SK-N-SH (cell line): ENCODE measurements at regions not wholly inside any gene's neighbourhood (a gene's known extent, or its start where the extent isn't known, plus 50 kb on each side); places are given as distances from the start of the nearest gene placed in this dataset.

Source experiments
- CTCF ChIA-PET: fragments of 300-600, 350-600 bp; formaldehyde crosslinking; extraction: SDS; loops from one replicate; lab custom pipeline; 2021; lab: Yijun Ruan, JAX
- POLR2A ChIA-PET: fragments of 350-600 bp; sonication (Branson Sonifier 250); formaldehyde crosslinking; extraction: SDS; loops from one replicate; lab custom pipeline; 2020; ENCODE audit warnings: antibody characterized with exemption, inconsistent platforms; lab: Yijun Ruan, JAX
- DNase-seq: peaks from one replicate; pipeline ENCODE4 v3.0.0; 2012
- H2AFZ ChIP-seq: fragments of 200-600 bp; sonication (generic); 2 replicates; pipeline ENCODE4 v1.8.1; 2016; ENCODE audit warnings: antibody characterized with exemption, mild to moderate bottlenecking, low read depth
- H3F3A ChIP-seq: fragments of 200-600 bp; sonication (generic); replicated peaks from 2 replicates; pipeline ENCODE3; 2016; ENCODE audit warnings: antibody characterized with exemption, mild to moderate bottlenecking; ENCODE audit not compliant: insufficient read depth
- H3K27ac ChIP-seq, 2 experiments: fragments of 200-500 bp in 1 of 2; fragments of 200-600 bp in 1 of 2; sonication (Bioruptor generic) in 1 of 2; sonication (generic), shearing (Covaris generic) in 1 of 2; 2 replicates each; pipeline versions ENCODE4 v1.5.1 to v1.6.1; 2014 to 2016; ENCODE audit warnings: low read depth in 2 of 2, inconsistent platforms in 1 of 2, low read length in 1 of 2, mild to moderate bottlenecking in 1 of 2, mixed read lengths in 1 of 2
- H3K27me3 ChIP-seq: fragments of 200-600 bp; sonication (generic), shearing (Covaris generic); 2 replicates; pipeline ENCODE4 v1.6.1; 2016; ENCODE audit warnings: mixed run types; ENCODE audit not compliant: insufficient read depth
- H3K36me3 ChIP-seq, 2 experiments: fragments of 200-500 bp in 1 of 2; fragments of 200-600 bp in 1 of 2; sonication (Bioruptor generic) in 1 of 2; sonication (generic) in 1 of 2; replicated peaks in 1 of 2; 2 replicates each; pipeline versions ENCODE3 to v1.5.1; 2014 to 2016; ENCODE audit warnings: low read length in 1 of 2, mild to moderate bottlenecking in 1 of 2; ENCODE audit not compliant: insufficient read depth in 2 of 2, control insufficient read depth in 1 of 2
- H3K4me1 ChIP-seq, 2 experiments: fragments of 200-500 bp in 1 of 2; fragments of 200-600 bp in 1 of 2; sonication (Bioruptor generic) in 1 of 2; sonication (generic), shearing (Covaris generic) in 1 of 2; 2 replicates each; pipeline versions ENCODE4 v1.5.1 to v1.6.1; 2014 to 2016; ENCODE audit warnings: low read depth in 1 of 2, low read length in 1 of 2, mixed run types in 1 of 2; ENCODE audit not compliant: insufficient read depth in 2 of 2, control insufficient read depth in 1 of 2
- H3K4me2 ChIP-seq: fragments of 200-600 bp; sonication (generic), shearing (Covaris generic); 2 replicates; pipeline ENCODE4 v1.6.1; 2017; ENCODE audit warnings: mixed run types
- H3K4me3 ChIP-seq, 2 experiments: fragments of 200-500 bp in 1 of 2; fragments of 200-600 bp in 1 of 2; sonication (Bioruptor generic) in 1 of 2; sonication (generic), shearing (Covaris generic) in 1 of 2; 2 replicates each; pipeline versions ENCODE4 v1.5.1 to v1.8.1; 2014 to 2016; ENCODE audit warnings: low read depth in 2 of 2, inconsistent platforms in 1 of 2, low read length in 1 of 2, mild to moderate bottlenecking in 1 of 2, mixed read lengths in 1 of 2, moderate library complexity in 1 of 2
- H3K79me2 ChIP-seq: fragments of 200-600 bp; sonication (generic); 2 replicates; pipeline ENCODE4 v1.8.1; 2017; ENCODE audit warnings: mild to moderate bottlenecking; ENCODE audit not compliant: insufficient read depth
- H3K9ac ChIP-seq: fragments of 200-600 bp; sonication (generic); 2 replicates; pipeline ENCODE4 v1.6.1; 2017; ENCODE audit warnings: mixed run types
- H3K9me2 ChIP-seq: fragments of 200-600 bp; sonication (generic); 2 replicates; pipeline ENCODE4 v1.6.1; 2017; ENCODE audit warnings: mixed run types
- H3K9me3 ChIP-seq: fragments of 200-600 bp; sonication (generic); 2 replicates; pipeline ENCODE4 v1.6.1; 2017; ENCODE audit warnings: mixed run types, mild to moderate bottlenecking, moderate library complexity
- H4K20me1 ChIP-seq: fragments of 200-600 bp; sonication (generic); 2 replicates; pipeline ENCODE4 v1.6.1; 2017; ENCODE audit warnings: mild to moderate bottlenecking, mixed run types; ENCODE audit not compliant: insufficient read depth
- EP300 ChIP-seq, 2 experiments: IDR thresholded peaks; 2 replicates each; pipeline versions ENCODE4 v1.4.0 to v1.6.1; 2012; ENCODE audit warnings: borderline replicate concordance in 1 of 2, low read depth in 1 of 2, low read length in 1 of 2
- FOSL2 ChIP-seq: IDR thresholded peaks from 2 replicates; pipeline ENCODE4 v1.4.0; 2012; ENCODE audit warnings: low read depth, mild to moderate bottlenecking, moderate library complexity, borderline replicate concordance
- FOXJ3 ChIP-seq: sonication (generic); formaldehyde crosslinking; IDR thresholded peaks from 2 replicates; pipeline ENCODE4 v1.5.1; 2020; ENCODE audit warnings: mild to moderate bottlenecking, missing genetic modification reagents
- JUND ChIP-seq: IDR thresholded peaks from 2 replicates; pipeline ENCODE4 v1.4.0; 2012
- MEF2A ChIP-seq: IDR thresholded peaks from 2 replicates; pipeline ENCODE4 v1.4.0; 2012; ENCODE audit warnings: low read depth, borderline replicate concordance
- MXI1 ChIP-seq: IDR thresholded peaks from 2 replicates; pipeline ENCODE4 v1.6.1; 2012; ENCODE audit warnings: mild to moderate bottlenecking, low read depth, low read length, improper control_type of control experiment
- NFIC ChIP-seq: IDR thresholded peaks from 2 replicates; pipeline ENCODE4 v1.4.0; 2012; ENCODE audit warnings: borderline replicate concordance
- NRF1 ChIP-seq: IDR thresholded peaks from 2 replicates; pipeline ENCODE4 v1.6.1; 2012; ENCODE audit warnings: low read depth, mild to moderate bottlenecking, low read length
- RCOR1 ChIP-seq: fragments of 150-350 bp; IDR thresholded peaks from 2 replicates; pipeline ENCODE4 v1.6.1; 2017; ENCODE audit warnings: antibody characterized with exemption, low read length
- SIN3A ChIP-seq: IDR thresholded peaks from 2 replicates; pipeline ENCODE4 v1.6.1; 2012; ENCODE audit warnings: low read depth, mild to moderate bottlenecking, low read length, moderate library complexity, borderline replicate concordance
- SMC3 ChIP-seq: IDR thresholded peaks from 2 replicates; pipeline ENCODE4 v1.6.1; 2012; ENCODE audit warnings: low read depth, low read length, improper control_type of control experiment
- TAF1 ChIP-seq: IDR thresholded peaks from 2 replicates; pipeline ENCODE4 v1.6.1; 2012; ENCODE audit warnings: low read depth, mild to moderate bottlenecking, low read length, moderate library complexity, borderline replicate concordance
- TEAD4 ChIP-seq: IDR thresholded peaks from 2 replicates; pipeline ENCODE4 v1.4.0; 2012; ENCODE audit warnings: mild to moderate bottlenecking, borderline replicate concordance; ENCODE audit not compliant: insufficient read depth
- YY1 ChIP-seq: IDR thresholded peaks from 2 replicates; pipeline ENCODE4 v1.4.0; 2012; ENCODE audit warnings: low read depth, mild to moderate bottlenecking
- WGBS: methylation state at CpG from one replicate; pipeline ENCODE4 v1.1.6; 2017; ENCODE audit warnings: low lambda C conversion rate; 5-methylcytosine and 5-hydroxymethylcytosine counted together
- TF ChIP-seq, protein P1 (sequence below): IDR thresholded peaks from 2 replicates; pipeline ENCODE4; 2012
- TF ChIP-seq, protein P2 (sequence below): fragments of 150-350 bp; IDR thresholded peaks from 2 replicates; pipeline ENCODE4 v1.6.1; 2016; ENCODE audit warnings: mild to moderate bottlenecking, low read depth, low read length
- TF ChIP-seq, protein P3 (sequence below): IDR thresholded peaks from 2 replicates; pipeline ENCODE4 v1.6.1; 2012; ENCODE audit warnings: mild to moderate bottlenecking, low read depth, low read length, moderate library complexity
- TF ChIP-seq, protein P4 (sequence below): IDR thresholded peaks from 2 replicates; pipeline ENCODE4 v1.4.0; 2012; ENCODE audit warnings: low read depth, borderline replicate concordance
- TF ChIP-seq, protein P5 (sequence below): fragments of 150-350 bp; IDR thresholded peaks from 2 replicates; pipeline ENCODE4 v1.6.1; 2017; ENCODE audit warnings: antibody characterized with exemption, low read length, low read depth, borderline replicate concordance

DNA sequence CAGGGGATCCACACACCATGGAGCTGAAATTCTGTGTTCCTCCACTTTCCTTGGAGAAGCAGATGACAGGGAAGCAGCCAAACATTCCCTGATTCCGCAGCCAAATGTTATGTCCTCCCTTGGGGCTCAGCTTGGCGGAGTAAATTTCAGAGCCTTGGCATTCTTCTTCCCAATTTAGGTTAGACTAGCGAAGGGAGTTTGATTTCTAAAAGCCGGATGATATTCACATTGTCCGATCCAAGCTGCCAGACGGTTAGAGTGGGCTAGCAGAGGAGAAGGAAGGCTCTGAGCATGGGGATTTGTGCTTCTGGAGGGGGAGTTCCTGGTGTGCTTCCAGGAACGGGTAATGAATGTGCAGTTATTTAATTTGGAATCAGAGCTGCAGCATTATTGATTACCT lies 380.4 kb upstream of the EEF2KMT start:
- no peaks in the 10 kb centered on the region for H4K20me1 ChIP-seq
- DNase-seq = no peak
- TF ChIP-seq, protein P1, sequence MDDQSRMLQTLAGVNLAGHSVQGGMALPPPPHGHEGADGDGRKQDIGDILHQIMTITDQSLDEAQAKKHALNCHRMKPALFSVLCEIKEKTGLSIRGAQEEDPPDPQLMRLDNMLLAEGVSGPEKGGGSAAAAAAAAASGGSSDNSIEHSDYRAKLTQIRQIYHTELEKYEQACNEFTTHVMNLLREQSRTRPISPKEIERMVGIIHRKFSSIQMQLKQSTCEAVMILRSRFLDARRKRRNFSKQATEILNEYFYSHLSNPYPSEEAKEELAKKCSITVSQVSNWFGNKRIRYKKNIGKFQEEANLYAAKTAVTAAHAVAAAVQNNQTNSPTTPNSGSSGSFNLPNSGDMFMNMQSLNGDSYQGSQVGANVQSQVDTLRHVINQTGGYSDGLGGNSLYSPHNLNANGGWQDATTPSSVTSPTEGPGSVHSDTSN = no peak
- TF ChIP-seq SIN3A (no peak), NFIC (no peak), FOXJ3 (CRISPR knock-in tag) (no peak), NRF1 (no peak), MXI1 (no peak), YY1 (no peak), FOSL2 (no peak), SMC3 (no peak), JUND (no peak), TEAD4 (no peak), EP300 (IDR thresholded peaks at IDR 0.05; ENCODE audit: borderline replicate concordance in 1 of 2, low read depth in 1 of 2, low read length in 1 of 2) (no peak), MEF2A (no peak), RCOR1 (no peak), TAF1 (no peak)
- TF ChIP-seq, protein P2, sequence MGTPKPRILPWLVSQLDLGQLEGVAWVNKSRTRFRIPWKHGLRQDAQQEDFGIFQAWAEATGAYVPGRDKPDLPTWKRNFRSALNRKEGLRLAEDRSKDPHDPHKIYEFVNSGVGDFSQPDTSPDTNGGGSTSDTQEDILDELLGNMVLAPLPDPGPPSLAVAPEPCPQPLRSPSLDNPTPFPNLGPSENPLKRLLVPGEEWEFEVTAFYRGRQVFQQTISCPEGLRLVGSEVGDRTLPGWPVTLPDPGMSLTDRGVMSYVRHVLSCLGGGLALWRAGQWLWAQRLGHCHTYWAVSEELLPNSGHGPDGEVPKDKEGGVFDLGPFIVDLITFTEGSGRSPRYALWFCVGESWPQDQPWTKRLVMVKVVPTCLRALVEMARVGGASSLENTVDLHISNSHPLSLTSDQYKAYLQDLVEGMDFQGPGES = no peak
- TF ChIP-seq, protein P3, sequence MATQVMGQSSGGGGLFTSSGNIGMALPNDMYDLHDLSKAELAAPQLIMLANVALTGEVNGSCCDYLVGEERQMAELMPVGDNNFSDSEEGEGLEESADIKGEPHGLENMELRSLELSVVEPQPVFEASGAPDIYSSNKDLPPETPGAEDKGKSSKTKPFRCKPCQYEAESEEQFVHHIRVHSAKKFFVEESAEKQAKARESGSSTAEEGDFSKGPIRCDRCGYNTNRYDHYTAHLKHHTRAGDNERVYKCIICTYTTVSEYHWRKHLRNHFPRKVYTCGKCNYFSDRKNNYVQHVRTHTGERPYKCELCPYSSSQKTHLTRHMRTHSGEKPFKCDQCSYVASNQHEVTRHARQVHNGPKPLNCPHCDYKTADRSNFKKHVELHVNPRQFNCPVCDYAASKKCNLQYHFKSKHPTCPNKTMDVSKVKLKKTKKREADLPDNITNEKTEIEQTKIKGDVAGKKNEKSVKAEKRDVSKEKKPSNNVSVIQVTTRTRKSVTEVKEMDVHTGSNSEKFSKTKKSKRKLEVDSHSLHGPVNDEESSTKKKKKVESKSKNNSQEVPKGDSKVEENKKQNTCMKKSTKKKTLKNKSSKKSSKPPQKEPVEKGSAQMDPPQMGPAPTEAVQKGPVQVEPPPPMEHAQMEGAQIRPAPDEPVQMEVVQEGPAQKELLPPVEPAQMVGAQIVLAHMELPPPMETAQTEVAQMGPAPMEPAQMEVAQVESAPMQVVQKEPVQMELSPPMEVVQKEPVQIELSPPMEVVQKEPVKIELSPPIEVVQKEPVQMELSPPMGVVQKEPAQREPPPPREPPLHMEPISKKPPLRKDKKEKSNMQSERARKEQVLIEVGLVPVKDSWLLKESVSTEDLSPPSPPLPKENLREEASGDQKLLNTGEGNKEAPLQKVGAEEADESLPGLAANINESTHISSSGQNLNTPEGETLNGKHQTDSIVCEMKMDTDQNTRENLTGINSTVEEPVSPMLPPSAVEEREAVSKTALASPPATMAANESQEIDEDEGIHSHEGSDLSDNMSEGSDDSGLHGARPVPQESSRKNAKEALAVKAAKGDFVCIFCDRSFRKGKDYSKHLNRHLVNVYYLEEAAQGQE = no peak
- TF ChIP-seq, protein P4, sequence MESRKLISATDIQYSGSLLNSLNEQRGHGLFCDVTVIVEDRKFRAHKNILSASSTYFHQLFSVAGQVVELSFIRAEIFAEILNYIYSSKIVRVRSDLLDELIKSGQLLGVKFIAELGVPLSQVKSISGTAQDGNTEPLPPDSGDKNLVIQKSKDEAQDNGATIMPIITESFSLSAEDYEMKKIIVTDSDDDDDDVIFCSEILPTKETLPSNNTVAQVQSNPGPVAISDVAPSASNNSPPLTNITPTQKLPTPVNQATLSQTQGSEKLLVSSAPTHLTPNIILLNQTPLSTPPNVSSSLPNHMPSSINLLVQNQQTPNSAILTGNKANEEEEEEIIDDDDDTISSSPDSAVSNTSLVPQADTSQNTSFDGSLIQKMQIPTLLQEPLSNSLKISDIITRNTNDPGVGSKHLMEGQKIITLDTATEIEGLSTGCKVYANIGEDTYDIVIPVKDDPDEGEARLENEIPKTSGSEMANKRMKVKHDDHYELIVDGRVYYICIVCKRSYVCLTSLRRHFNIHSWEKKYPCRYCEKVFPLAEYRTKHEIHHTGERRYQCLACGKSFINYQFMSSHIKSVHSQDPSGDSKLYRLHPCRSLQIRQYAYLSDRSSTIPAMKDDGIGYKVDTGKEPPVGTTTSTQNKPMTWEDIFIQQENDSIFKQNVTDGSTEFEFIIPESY = no peak
- TF ChIP-seq, protein P5, sequence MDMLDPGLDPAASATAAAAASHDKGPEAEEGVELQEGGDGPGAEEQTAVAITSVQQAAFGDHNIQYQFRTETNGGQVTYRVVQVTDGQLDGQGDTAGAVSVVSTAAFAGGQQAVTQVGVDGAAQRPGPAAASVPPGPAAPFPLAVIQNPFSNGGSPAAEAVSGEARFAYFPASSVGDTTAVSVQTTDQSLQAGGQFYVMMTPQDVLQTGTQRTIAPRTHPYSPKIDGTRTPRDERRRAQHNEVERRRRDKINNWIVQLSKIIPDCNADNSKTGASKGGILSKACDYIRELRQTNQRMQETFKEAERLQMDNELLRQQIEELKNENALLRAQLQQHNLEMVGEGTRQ = no peak
- TF ChIP-seq, all 33 proteins: peak for 0
- Histone ChIP-seq H3K9me3 (no peaks in the 10 kb centered on the region), H2AFZ (no peak overlapping the region), H3K9ac (no peak overlapping the region), H3F3A (no peaks in the 10 kb centered on the region), H3K27ac (no peak overlapping the region), H3K79me2 (no peaks in the 10 kb centered on the region), H3K27me3 (no peaks in the 10 kb centered on the region), H3K36me3 (no peaks in the 10 kb centered on the region), H3K4me3 (no peak overlapping the region), H3K4me1 (peaks cover 0 to 6% of the 10 kb centered on the region in 2 experiments; a peak in 1 of 4 replicates), H3K9me2 (no peaks in the 10 kb centered on the region), H3K4me2 (no peak overlapping the region)
- 30% methylated on average over 7 of the region's 7 CpGs for WGBS
- POLR2A ChIA-PET = no interaction called here
- CTCF ChIA-PET = interaction anchor here (1.1 to 7.4 kb wide), 2 partner anchors 12 to 26 kb away, joined by 4 to 58 read pairs; no protein-coding TSS in a partner anchor
